ENCODE measurements at regions not wholly inside any gene's neighbourhood (a gene's known extent, or its start where the extent isn't known, plus 50 kb on each side); places are given as distances from the start of the nearest gene placed in this dataset.

GRCh38 chr12:25868193-25868592 lies 90.3 kb upstream of the RASSF8 start:
- no peak for FAIRE-seq
- H3K4me1 ChIP-seq (ENCODE audit: control insufficient read depth, extremely low read depth, insufficient read depth, low read length) = peaks cover 6% of the 10 kb centered on the region

GRCh38 chr12:25872137-25872536 lies 86.3 kb upstream of the RASSF8 start:
- DNase-seq (ENCODE audit: low read depth, low spot score) = no peak

More at GRCh38 chr12:25868193-25868592, 90.3 kb upstream of the RASSF8 start:
- no peaks in the 10 kb centered on the region for H3K9me1 ChIP-seq (ENCODE audit: control insufficient read depth, extremely low read depth, insufficient read depth, low read length)
- no peaks in the 10 kb centered on the region for H4K20me1 ChIP-seq (ENCODE audit: control insufficient read depth, extremely low read depth, insufficient read depth, low read length)
- H3K27ac ChIP-seq (ENCODE audit: control insufficient read depth, insufficient read depth, low read length) = no peak overlapping the region
- H3K27me3 ChIP-seq (ENCODE audit: control insufficient read depth, extremely low read depth, insufficient read depth, low read length) = no peaks in the 10 kb centered on the region
- no peak for DNase-seq (ENCODE audit: low read depth, low spot score)
- H3K4me3 ChIP-seq (ENCODE audit: control insufficient read depth in 2 of 3, extremely low read depth in 1 of 3, insufficient read depth in 2 of 3, low read depth in 1 of 3, low read length in 3 of 3) = no peak overlapping the region
- no peaks in the 10 kb centered on the region for H3K9me3 ChIP-seq (ENCODE audit: control insufficient read depth, low read depth, low read length)
- H3K4me2 ChIP-seq (ENCODE audit: control insufficient read depth, extremely low read depth, insufficient read depth, low read depth, low read length) = no peak overlapping the region
- no peak overlapping the region for H2AFZ ChIP-seq (ENCODE audit: control insufficient read depth, low read length)
- no peaks in the 10 kb centered on the region for H3K36me3 ChIP-seq (ENCODE audit: control insufficient read depth in 2 of 2, extremely low read depth in 1 of 2, insufficient read depth in 2 of 2, low read length in 2 of 2)
- no peak overlapping the region for H3K9ac ChIP-seq (ENCODE audit: control insufficient read depth, extremely low read depth, insufficient read depth, low read length)
- dilution Hi-C loops (cut with MboI; ENCODE audit: extremely low pct_ligation_motif_present, low sequenced_read_pairs) = no loop called here
- TF ChIP-seq CTCF (optimal IDR thresholded peaks at IDR 0.05 in 1 of 3, IDR thresholded peaks at IDR 0.05 in 1 of 3, conservative IDR thresholded peaks at IDR 0.05 in 1 of 3; ENCODE audit: extremely low read depth in 1 of 3, insufficient read depth in 2 of 3, low read length in 3 of 3) (no peak), EZH2 (IDR thresholded peaks at IDR 0.05; ENCODE audit: low read length) (no peak)
- no peaks in the 10 kb centered on the region for H3K79me2 ChIP-seq (ENCODE audit: control insufficient read depth, insufficient read depth, low read length)

More at GRCh38 chr12:25872137-25872536, 86.3 kb upstream of the RASSF8 start:
- TF ChIP-seq EZH2 (IDR thresholded peaks at IDR 0.05; ENCODE audit: low read length) (no peak), CTCF (optimal IDR thresholded peaks at IDR 0.05 in 1 of 3, IDR thresholded peaks at IDR 0.05 in 1 of 3, conservative IDR thresholded peaks at IDR 0.05 in 1 of 3; ENCODE audit: extremely low read depth in 1 of 3, insufficient read depth in 2 of 3, low read length in 3 of 3) (no peak)
- no peaks in the 10 kb centered on the region for H3K79me2 ChIP-seq (ENCODE audit: control insufficient read depth, insufficient read depth, low read length)
- no peaks in the 10 kb centered on the region for H3K9me1 ChIP-seq (ENCODE audit: control insufficient read depth, extremely low read depth, insufficient read depth, low read length)
- H3K4me1 ChIP-seq (ENCODE audit: control insufficient read depth, extremely low read depth, insufficient read depth, low read length) = peaks cover 1% of the 10 kb centered on the region
- no peaks in the 10 kb centered on the region for H3K36me3 ChIP-seq (ENCODE audit: control insufficient read depth in 2 of 2, extremely low read depth in 1 of 2, insufficient read depth in 2 of 2, low read length in 2 of 2)
- H3K4me2 ChIP-seq (ENCODE audit: control insufficient read depth, extremely low read depth, insufficient read depth, low read depth, low read length) = no peak overlapping the region
- no peak overlapping the region for H3K9ac ChIP-seq (ENCODE audit: control insufficient read depth, extremely low read depth, insufficient read depth, low read length)
- no peak for FAIRE-seq
- H3K27me3 ChIP-seq (ENCODE audit: control insufficient read depth, extremely low read depth, insufficient read depth, low read length) = no peaks in the 10 kb centered on the region
- H3K4me3 ChIP-seq (ENCODE audit: control insufficient read depth in 2 of 3, extremely low read depth in 1 of 3, insufficient read depth in 2 of 3, low read depth in 1 of 3, low read length in 3 of 3) = no peak overlapping the region
- H2AFZ ChIP-seq (ENCODE audit: control insufficient read depth, low read length) = no peak overlapping the region
- dilution Hi-C loops (cut with MboI; ENCODE audit: extremely low pct_ligation_motif_present, low sequenced_read_pairs) = no loop called here
- H4K20me1 ChIP-seq (ENCODE audit: control insufficient read depth, extremely low read depth, insufficient read depth, low read length) = no peaks in the 10 kb centered on the region
- no peak overlapping the region for H3K27ac ChIP-seq (ENCODE audit: control insufficient read depth, insufficient read depth, low read length)
- H3K9me3 ChIP-seq (ENCODE audit: control insufficient read depth, low read depth, low read length) = no peaks in the 10 kb centered on the region
